RWPE2 (cell line): ENCODE measurements at regions not wholly inside any gene's neighbourhood (a gene's known extent, or its start where the extent isn't known, plus 50 kb on each side); places are given as distances from the start of the nearest gene placed in this dataset.
"Not testable (repeated sequence)": the region's sequence is repeated elsewhere in the genome, so short reads cannot be mapped to it uniquely, and the experiment has no call there.

ENCODE experiments used
- ATAC-seq: fragments of 200-7000 bp; cut with Tn5 transposase; 3 replicates; pipeline ENCODE4 v1.9.1; 2021; ENCODE audit warnings: low read depth
- DNase-seq: peaks from one replicate; pipeline ENCODE4 v3.0.0-alpha.2; 2020; ENCODE audit warnings: low spot score
- H3K27ac ChIP-seq: fragments of 450-650 bp; 2 replicates; pipeline ENCODE4 v1.5.1; 2017; ENCODE audit warnings: mild to moderate bottlenecking; ENCODE audit not compliant: poor library complexity, severe bottlenecking
- H3K27me3 ChIP-seq: fragments of 250-450 bp; sonication (Bioruptor Pico); 2 replicates; pipeline ENCODE4 v1.5.1; 2021; ENCODE audit warnings: mild to moderate bottlenecking, moderate library complexity; ENCODE audit not compliant: insufficient read depth, poor library complexity, severe bottlenecking
- H3K36me3 ChIP-seq: fragments of 250-450 bp; sonication (Bioruptor Pico); 2 replicates; pipeline ENCODE4 v1.5.1; 2020; ENCODE audit warnings: low read depth, mild to moderate bottlenecking, moderate library complexity
- H3K4me1 ChIP-seq: fragments of 250-450 bp; sonication (Bioruptor Pico); 2 replicates; pipeline ENCODE4 v1.5.1; 2021; ENCODE audit warnings: mild to moderate bottlenecking, moderate library complexity; ENCODE audit not compliant: insufficient read depth, poor library complexity, severe bottlenecking
- H3K4me3 ChIP-seq: fragments of 250-450 bp; sonication (Bioruptor Pico); 2 replicates; pipeline ENCODE4 v1.5.1; 2021; ENCODE audit warnings: mild to moderate bottlenecking, moderate library complexity; ENCODE audit not compliant: severe bottlenecking
- H3K9me3 ChIP-seq: fragments of 250-450 bp; sonication (Bioruptor Pico); 2 replicates; pipeline ENCODE4 v1.5.1; 2021; ENCODE audit warnings: mild to moderate bottlenecking, moderate library complexity; ENCODE audit not compliant: severe bottlenecking
- TF ChIP-seq, protein P1 (sequence below): fragments of 450-650 bp; IDR thresholded peaks from one replicate; pipeline ENCODE4 v1.5.1; 2017; ENCODE audit warnings: mild to moderate bottlenecking, moderate library complexity; ENCODE audit not compliant: poor library complexity, severe bottlenecking

DNA sequence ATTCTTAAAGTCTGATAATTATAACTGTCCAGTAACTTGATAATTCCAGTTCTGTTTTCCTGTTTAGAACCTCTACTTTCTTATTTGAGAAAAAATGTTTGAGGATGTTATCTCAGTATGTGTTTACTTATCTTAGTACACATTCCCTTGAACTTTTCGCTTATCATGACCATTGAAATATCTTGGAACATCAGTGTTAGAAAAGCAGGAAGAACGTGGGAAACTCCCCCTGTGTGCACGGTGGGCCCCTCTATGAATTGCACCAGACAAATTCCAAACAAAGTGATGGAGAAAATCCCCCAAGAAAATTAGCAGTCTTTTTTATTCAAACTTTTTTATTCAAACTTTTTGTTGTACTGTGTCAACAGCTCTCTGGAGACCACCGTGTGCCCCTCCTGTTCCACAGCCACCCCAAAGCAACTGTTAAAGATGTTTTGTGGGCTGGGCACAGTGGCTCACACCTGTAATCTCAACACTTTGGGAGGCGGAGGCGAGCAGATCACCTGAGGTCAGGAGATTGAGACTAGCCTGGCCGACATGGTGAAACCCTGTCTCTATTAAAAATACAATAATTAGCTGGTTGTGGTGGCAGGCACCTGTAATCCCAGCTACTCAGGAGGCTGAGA, 78.3 kb upstream of the PEG3 start:
- TF ChIP-seq, protein P1, sequence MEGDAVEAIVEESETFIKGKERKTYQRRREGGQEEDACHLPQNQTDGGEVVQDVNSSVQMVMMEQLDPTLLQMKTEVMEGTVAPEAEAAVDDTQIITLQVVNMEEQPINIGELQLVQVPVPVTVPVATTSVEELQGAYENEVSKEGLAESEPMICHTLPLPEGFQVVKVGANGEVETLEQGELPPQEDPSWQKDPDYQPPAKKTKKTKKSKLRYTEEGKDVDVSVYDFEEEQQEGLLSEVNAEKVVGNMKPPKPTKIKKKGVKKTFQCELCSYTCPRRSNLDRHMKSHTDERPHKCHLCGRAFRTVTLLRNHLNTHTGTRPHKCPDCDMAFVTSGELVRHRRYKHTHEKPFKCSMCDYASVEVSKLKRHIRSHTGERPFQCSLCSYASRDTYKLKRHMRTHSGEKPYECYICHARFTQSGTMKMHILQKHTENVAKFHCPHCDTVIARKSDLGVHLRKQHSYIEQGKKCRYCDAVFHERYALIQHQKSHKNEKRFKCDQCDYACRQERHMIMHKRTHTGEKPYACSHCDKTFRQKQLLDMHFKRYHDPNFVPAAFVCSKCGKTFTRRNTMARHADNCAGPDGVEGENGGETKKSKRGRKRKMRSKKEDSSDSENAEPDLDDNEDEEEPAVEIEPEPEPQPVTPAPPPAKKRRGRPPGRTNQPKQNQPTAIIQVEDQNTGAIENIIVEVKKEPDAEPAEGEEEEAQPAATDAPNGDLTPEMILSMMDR: no peak
- H3K4me1 ChIP-seq: no peaks in the 10 kb centered on the region
- peaks cover 2% of the 10 kb centered on the region for H3K9me3 ChIP-seq
- no peaks in the 10 kb centered on the region for H3K27me3 ChIP-seq
- ATAC-seq (no peak), DNase-seq (no peak)
- no peaks in the 10 kb centered on the region for H3K36me3 ChIP-seq
- H3K4me3 ChIP-seq: no peak overlapping the region
- no peak overlapping the region for H3K27ac ChIP-seq

DNA sequence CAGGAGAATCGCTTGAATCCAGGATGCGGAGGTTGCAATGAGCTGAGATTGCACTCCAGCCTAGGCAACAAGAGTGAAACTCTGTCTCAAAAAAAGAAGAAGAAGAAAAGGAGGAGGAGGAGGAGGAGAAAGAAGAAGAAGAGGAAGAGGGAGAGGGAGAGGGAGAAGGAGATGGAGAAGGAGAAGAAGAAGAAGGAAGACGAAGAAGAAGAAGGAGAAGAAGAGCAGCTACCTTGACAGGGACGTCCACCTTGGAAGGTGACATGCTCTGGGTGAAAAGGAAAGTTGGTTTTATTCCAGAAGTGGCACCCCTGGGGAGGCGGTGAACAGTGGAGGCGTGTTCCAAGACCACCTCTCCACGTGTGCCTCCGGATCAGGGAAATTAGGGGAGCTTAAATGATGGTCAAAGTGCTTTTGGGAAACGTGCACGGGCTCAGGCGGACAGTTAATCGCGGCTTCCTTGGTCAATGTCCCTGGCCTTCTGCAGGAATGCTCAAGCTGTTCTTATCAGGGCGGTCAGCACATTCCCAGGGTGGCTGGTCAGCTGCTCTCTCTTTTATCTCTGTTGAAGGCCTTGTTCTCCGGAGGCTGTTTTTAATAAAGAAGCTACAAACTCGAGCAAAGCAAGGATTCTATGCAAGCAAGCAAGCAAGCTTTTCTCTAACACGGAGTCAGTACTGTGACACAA, 78.9 kb upstream of the PEG3 start:
- peaks cover 2% of the 10 kb centered on the region for H3K9me3 ChIP-seq
- TF ChIP-seq, protein P1: no peak
- DNase-seq: no peak
- ATAC-seq: no peak
- no peak overlapping the region for H3K27ac ChIP-seq
- no peaks in the 10 kb centered on the region for H3K27me3 ChIP-seq
- H3K4me1 ChIP-seq: no peaks in the 10 kb centered on the region
- no peak overlapping the region for H3K4me3 ChIP-seq
- no peaks in the 10 kb centered on the region for H3K36me3 ChIP-seq

DNA sequence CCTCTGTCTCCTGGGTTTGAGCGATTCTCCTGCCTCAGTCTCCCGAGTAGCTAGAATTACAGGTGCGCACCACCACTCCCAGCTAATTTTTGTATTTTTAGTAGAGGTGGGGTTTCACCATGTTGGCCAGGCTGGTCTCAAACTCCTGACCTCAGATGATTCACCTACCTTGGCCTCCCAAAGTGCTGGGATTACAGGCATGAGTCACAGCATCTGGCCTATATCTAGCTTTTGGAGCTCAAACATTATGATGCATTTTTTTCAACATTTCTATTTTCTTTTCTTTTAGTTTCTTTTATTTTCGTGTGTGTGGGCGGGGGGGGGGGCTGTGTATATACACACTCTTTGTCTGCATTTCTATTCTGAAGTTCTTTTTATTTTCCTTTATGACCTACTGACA, 85.6 kb upstream of the PEG3 start:
- H3K4me1 ChIP-seq, H3K36me3 ChIP-seq, H3K9me3 ChIP-seq, H3K27me3 ChIP-seq, H3K27ac ChIP-seq, H3K4me3 ChIP-seq, DNase-seq, ATAC-seq: not testable (repeated sequence)

DNA sequence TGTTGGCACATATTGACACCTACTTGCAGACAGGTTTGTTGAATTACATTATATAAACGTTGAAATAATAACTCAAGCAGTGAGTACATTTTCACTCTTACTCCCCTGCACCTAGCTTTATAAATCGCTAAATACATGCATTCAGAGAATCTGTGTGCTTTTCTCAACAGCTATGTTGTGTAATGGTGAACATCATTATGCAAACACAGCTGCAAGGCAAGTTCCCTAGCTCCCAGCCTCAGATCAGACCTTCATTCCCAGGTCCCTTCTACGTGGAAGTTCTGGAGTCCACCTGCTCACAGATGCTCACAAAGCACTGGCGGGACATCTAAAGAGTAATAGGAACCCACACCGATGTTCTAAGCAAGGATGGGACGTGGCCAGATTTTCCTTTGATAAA, 86.8 kb upstream of the PEG3 start:
- H3K27me3 ChIP-seq: no peaks in the 10 kb centered on the region
- no peaks in the 10 kb centered on the region for H3K4me1 ChIP-seq
- H3K4me3 ChIP-seq: no peak overlapping the region
- DNase-seq: no peak
- H3K9me3 ChIP-seq: no peaks in the 10 kb centered on the region
- TF ChIP-seq, protein P1: no peak
- H3K27ac ChIP-seq: peak overlapping the region; percentile 12
- no peaks in the 10 kb centered on the region for H3K36me3 ChIP-seq
- ATAC-seq: no peak

DNA sequence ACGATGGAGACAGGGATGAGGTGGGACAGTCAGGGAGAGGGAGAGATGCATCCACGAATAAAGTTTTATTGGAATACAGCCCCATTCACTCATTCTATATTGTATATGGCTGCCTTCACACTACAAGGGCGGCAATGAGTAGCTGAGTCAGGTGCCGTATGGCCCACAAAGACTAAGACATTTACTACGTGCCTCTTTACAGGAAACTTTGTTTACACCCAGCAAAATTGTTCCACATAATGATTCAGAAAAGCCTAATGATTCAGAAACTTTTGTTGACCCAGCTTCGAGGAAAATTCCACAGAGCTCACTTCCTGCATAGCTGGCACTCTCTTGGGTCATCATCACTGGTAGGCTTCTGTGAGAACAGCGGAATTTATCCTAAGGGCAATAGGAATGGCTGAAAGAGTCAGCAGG, 87.3 kb upstream of the PEG3 start:
- Histone ChIP-seq H3K27ac (peak overlapping the region; percentile 12), H3K27me3 (no peaks in the 10 kb centered on the region), H3K36me3 (no peaks in the 10 kb centered on the region), H3K4me3 (no peak overlapping the region), H3K4me1 (no peaks in the 10 kb centered on the region), H3K9me3 (no peaks in the 10 kb centered on the region)
- DNase-seq (no peak), ATAC-seq (peak; percentile 89)
- TF ChIP-seq, protein P1: no peak
